GM23248 (cell line): ENCODE measurements at regions not wholly inside any gene's neighbourhood (a gene's known extent, or its start where the extent isn't known, plus 50 kb on each side); places are given as distances from the start of the nearest gene placed in this dataset.
"Not testable (repeated sequence)": the region's sequence is repeated elsewhere in the genome, so short reads cannot be mapped to it uniquely, and the experiment has no call there.

Experiments used
- DNase-seq: peaks from one replicate; pipeline ENCODE4 v3.0.0-alpha.2; 2015
- H2AFZ ChIP-seq: fragments of 200-600 bp; sonication (generic); 2 replicates; pipeline ENCODE4 v1.6.1; 2016; ENCODE audit warnings: antibody characterized with exemption
- H3F3A ChIP-seq: fragments of 200-600 bp; sonication (generic); 2 replicates; pipeline ENCODE4 v1.6.1; 2016; ENCODE audit warnings: mild to moderate bottlenecking, antibody characterized with exemption, mixed run types; ENCODE audit not compliant: insufficient read depth
- H3K27ac ChIP-seq: fragments of 200-600 bp; sonication (generic); 2 replicates; pipeline ENCODE4 v1.5.1; 2016; ENCODE audit warnings: mild to moderate bottlenecking
- H3K27me3 ChIP-seq: fragments of 200-600 bp; sonication (generic); replicated peaks from 2 replicates; pipeline ENCODE4 v1.6.1; 2016; ENCODE audit warnings: mild to moderate bottlenecking; ENCODE audit not compliant: insufficient read depth
- H3K36me3 ChIP-seq: fragments of 200-600 bp; sonication (generic); 2 replicates; pipeline ENCODE4 v1.6.1; 2016; ENCODE audit warnings: low read depth, mild to moderate bottlenecking
- H3K4me1 ChIP-seq: fragments of 200-600 bp; sonication (generic); 2 replicates; pipeline ENCODE4 v1.6.1; 2016; ENCODE audit warnings: mild to moderate bottlenecking; ENCODE audit not compliant: insufficient read depth
- H3K4me2 ChIP-seq: fragments of 200-600 bp; sonication (generic); one replicate; pipeline ENCODE4 v1.6.1; 2016; ENCODE audit warnings: mild to moderate bottlenecking; ENCODE audit not compliant: unreplicated experiment
- H3K4me3 ChIP-seq: fragments of 200-600 bp; sonication (generic); 2 replicates; pipeline ENCODE4 v1.5.1; 2016; ENCODE audit warnings: mild to moderate bottlenecking
- H3K79me2 ChIP-seq: fragments of 200-600 bp; sonication (generic); 2 replicates; pipeline ENCODE4 v1.6.1; 2016; ENCODE audit warnings: mild to moderate bottlenecking; ENCODE audit not compliant: insufficient read depth
- H3K9ac ChIP-seq: fragments of 200-600 bp; sonication (generic); 2 replicates; pipeline ENCODE4 v1.6.1; 2016; ENCODE audit warnings: mild to moderate bottlenecking
- H3K9me2 ChIP-seq: fragments of 200-600 bp; sonication (generic); 2 replicates; pipeline ENCODE4 v1.6.1; 2016; ENCODE audit warnings: mixed run types, mild to moderate bottlenecking, moderate library complexity; ENCODE audit not compliant: insufficient read depth
- H3K9me3 ChIP-seq: fragments of 200-600 bp; sonication (generic); one replicate; pipeline ENCODE4 v1.6.1; 2017; ENCODE audit warnings: low read depth
- H4K20me1 ChIP-seq: fragments of 200-600 bp; sonication (generic); 2 replicates; pipeline ENCODE4 v1.6.0; 2016; ENCODE audit not compliant: insufficient read depth
- EZH2 ChIP-seq: fragments of 200-600 bp; sonication (generic); IDR thresholded peaks from 2 replicates; pipeline ENCODE4 v1.6.1; 2018; ENCODE audit warnings: antibody characterized with exemption, mild to moderate bottlenecking; ENCODE audit not compliant: insufficient read depth, poor library complexity, severe bottlenecking
- EZH2phosphoT487 ChIP-seq: fragments of 200-600 bp; sonication (generic); IDR thresholded peaks from 2 replicates; pipeline ENCODE4 v1.6.1; 2018; ENCODE audit warnings: antibody characterized with exemption, moderate library complexity, mild to moderate bottlenecking, low read depth; ENCODE audit not compliant: insufficient read depth
- WGBS, 2 experiments: methylation state at CpG; one replicate each; pipeline ENCODE4 v1.1.6; 2015 to 2017; ENCODE audit warnings: low lambda C conversion rate in 2 of 2, low coverage in 1 of 2; ENCODE audit errors: missing lambda C conversion rate in 2 of 2; 5-methylcytosine and 5-hydroxymethylcytosine counted together
- in situ Hi-C: fragments of 300-500 bp; cut with MboI; formaldehyde crosslinking; loops from 2 replicates; pipeline ENCODE4 v1.15.0; 2020

DNA sequence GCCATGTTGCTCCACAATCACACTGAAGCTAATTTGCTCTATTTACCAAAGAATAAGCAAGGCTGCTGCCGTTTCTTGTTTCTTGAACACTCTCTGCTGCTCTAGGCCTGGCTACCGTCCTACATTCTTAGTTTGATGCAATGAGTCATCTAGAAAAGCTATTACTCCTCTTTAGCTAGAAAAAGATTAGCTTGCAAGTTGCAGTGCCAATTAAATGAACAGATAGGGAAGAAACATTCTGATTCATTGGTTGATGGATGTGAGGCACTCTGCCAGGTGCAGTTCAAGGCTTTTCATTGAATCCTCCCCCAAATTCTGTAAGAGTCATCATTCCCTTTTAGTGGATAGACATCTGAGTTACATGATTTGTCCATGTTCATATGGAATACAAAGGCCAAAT is 807.7 kb upstream of the AMELY start:
- H3K79me2 ChIP-seq = no peaks in the 10 kb centered on the region
- no peaks in the 10 kb centered on the region for H3K36me3 ChIP-seq
- H3K4me2 ChIP-seq = peak overlapping the region; percentile 28
- no peaks in the 10 kb centered on the region for H3K27me3 ChIP-seq
- WGBS, 2 experiments = 0% methylated on average over 2 of the region's 2 CpGs
- H4K20me1 ChIP-seq = no peaks in the 10 kb centered on the region
- no peak overlapping the region for H3K9ac ChIP-seq
- peaks cover 19% of the 10 kb centered on the region for H3F3A ChIP-seq
- DNase-seq = peak; percentile 81
- H3K4me1 ChIP-seq = peaks cover 26% of the 10 kb centered on the region
- H3K9me2 ChIP-seq = no peaks in the 10 kb centered on the region
- no peak overlapping the region for H2AFZ ChIP-seq
- in situ Hi-C loops = no loop called here
- H3K4me3 ChIP-seq = no peak overlapping the region
- no peaks in the 10 kb centered on the region for H3K9me3 ChIP-seq
- no peak for TF ChIP-seq EZH2
- TF ChIP-seq EZH2phosphoT487 = no peak
- peak overlapping the region; percentile 34; the same call in 1 of the 2 replicates for H3K27ac ChIP-seq

DNA sequence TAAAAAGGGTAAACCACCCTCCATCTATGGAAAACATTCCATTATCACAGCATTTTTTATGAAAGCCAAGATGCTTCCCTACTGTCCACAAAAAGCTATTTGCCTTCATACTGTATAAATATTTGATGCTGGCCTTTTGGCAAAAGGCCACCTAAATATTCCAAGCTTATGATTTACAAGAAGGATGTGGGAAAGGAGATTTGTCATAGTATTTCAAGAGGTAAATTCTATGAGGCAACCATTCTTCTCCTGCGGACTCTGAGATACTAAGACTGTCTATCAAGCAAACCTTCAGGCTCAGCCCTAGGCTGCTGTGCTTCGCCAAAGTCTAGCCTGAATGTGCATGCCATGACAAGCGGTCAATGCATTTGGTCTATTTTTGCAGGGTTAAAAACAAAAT is 807.1 kb upstream of the AMELY start:
- peak overlapping the region; percentile 28 for H3K4me2 ChIP-seq
- TF ChIP-seq EZH2 (no peak), EZH2phosphoT487 (no peak)
- H3K27me3 ChIP-seq = no peaks in the 10 kb centered on the region
- no peaks in the 10 kb centered on the region for H3K9me3 ChIP-seq
- peaks cover 19% of the 10 kb centered on the region for H3F3A ChIP-seq
- H3K36me3 ChIP-seq = no peaks in the 10 kb centered on the region
- 77 to 93% methylated on average over 3 of the region's 3 CpGs for WGBS, 2 experiments
- in situ Hi-C loops = no loop called here
- no peaks in the 10 kb centered on the region for H3K79me2 ChIP-seq
- H3K27ac ChIP-seq = peak overlapping the region; percentile 34
- DNase-seq = peak; percentile 5
- no peak overlapping the region for H3K4me3 ChIP-seq
- H3K4me1 ChIP-seq = peaks cover 28% of the 10 kb centered on the region
- no peak overlapping the region for H3K9ac ChIP-seq
- H2AFZ ChIP-seq = no peak overlapping the region
- H4K20me1 ChIP-seq = no peaks in the 10 kb centered on the region
- H3K9me2 ChIP-seq = no peaks in the 10 kb centered on the region

- Histone ChIP-seq H3K9me3 (no peaks in the 10 kb centered on the region), H3F3A (peaks cover 20% of the 10 kb centered on the region), H3K27ac (peak overlapping the region; percentile 24; the same call in 1 of the 2 replicates), H3K9ac (no peak overlapping the region), H3K9me2 (no peaks in the 10 kb centered on the region), H3K4me1 (peaks cover 28% of the 10 kb centered on the region), H3K36me3 (no peaks in the 10 kb centered on the region), H3K27me3 (no peaks in the 10 kb centered on the region), H3K4me3 (no peak overlapping the region), H3K79me2 (no peaks in the 10 kb centered on the region), H3K4me2 (no peak overlapping the region), H4K20me1 (no peaks in the 10 kb centered on the region), H2AFZ (no peak overlapping the region)
- in situ Hi-C loops = no loop called here
- WGBS, 2 experiments = 60% methylated on average over 2 of the region's 2 CpGs; no CpG with 5 or more reads in 1 of the 2 experiments
- no peak for TF ChIP-seq EZH2phosphoT487
- TF ChIP-seq EZH2 = no peak
- DNase-seq = peak; percentile 18
Measured at GRCh38 chrY:7718126-7718525, 806.6 kb upstream of the AMELY start.

DNA sequence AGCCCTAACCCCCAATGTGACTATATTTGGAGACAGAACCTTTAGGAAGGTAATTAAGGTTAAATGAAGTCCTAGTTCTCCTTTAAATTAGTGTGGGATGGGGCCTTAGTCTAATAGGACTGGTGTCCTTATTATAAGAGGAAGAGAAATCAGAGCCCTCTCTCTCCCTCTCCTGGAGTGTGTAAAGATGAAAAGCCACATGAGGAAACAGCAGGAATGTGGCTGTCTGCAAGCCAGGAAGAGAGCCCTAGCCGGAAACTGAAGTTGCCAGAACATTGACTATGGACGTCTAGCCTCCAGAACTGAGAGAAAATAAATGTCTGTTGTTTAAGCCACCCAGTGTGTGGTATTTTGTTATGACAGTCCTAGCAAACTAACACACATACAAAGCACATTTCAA is 802.9 kb upstream of the AMELY start:
- in situ Hi-C loops = no loop called here
- no peaks in the 10 kb centered on the region for H3K27me3 ChIP-seq

DNA sequence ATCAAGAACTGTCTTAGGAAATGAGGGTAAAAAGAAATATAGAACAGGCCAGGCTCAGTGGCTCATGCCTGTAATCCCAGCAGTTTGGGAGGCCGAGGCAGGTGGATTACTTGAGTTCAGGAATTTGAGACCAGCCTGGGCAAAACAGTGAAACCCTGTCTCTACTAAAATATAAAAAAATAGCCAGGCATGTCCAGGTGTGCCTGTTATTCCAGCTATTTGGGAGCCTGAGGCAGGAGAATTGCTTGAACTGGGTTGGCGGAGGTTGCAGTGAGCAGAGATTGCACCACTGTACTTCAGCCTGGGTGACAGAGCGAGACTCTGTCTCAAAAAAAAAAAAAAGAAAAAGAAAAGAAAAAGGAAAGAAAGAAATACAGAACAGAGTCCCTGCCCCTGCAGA is 802.2 kb upstream of the AMELY start:
- H3K27ac ChIP-seq, H3K9ac ChIP-seq, DNase-seq, H3K36me3 ChIP-seq, H3K79me2 ChIP-seq, H4K20me1 ChIP-seq, H3K4me2 ChIP-seq, H3K27me3 ChIP-seq, H3K9me3 ChIP-seq, H3K4me3 ChIP-seq, H2AFZ ChIP-seq, H3K9me2 ChIP-seq, in situ Hi-C loops: not testable (repeated sequence)
- peaks cover 18% of the 10 kb centered on the region for H3F3A ChIP-seq
- WGBS, 2 experiments = 93 to 97% methylated on average over 3 of the region's 3 CpGs
- H3K4me1 ChIP-seq = peaks cover 31% of the 10 kb centered on the region

More for the DNA sequence above, 802.9 kb upstream of the AMELY start:
- H2AFZ ChIP-seq = no peak overlapping the region
- H3K79me2 ChIP-seq = no peaks in the 10 kb centered on the region
- no peaks in the 10 kb centered on the region for H4K20me1 ChIP-seq
- H3K27ac ChIP-seq = no peak overlapping the region
- H3K9me3 ChIP-seq = no peaks in the 10 kb centered on the region
- H3K4me2 ChIP-seq = peak overlapping the region; percentile 12
- H3K9me2 ChIP-seq = no peaks in the 10 kb centered on the region
- DNase-seq = peak; percentile 46
- TF ChIP-seq EZH2phosphoT487 = no peak
- TF ChIP-seq EZH2 = no peak
- H3K4me3 ChIP-seq = no peak overlapping the region
- H3K9ac ChIP-seq = no peak overlapping the region
- no peaks in the 10 kb centered on the region for H3K36me3 ChIP-seq
- peaks cover 38% of the 10 kb centered on the region for H3K4me1 ChIP-seq
- WGBS, 2 experiments = 42 to 52% methylated on average over 2 of the region's 2 CpGs
- peaks cover 22% of the 10 kb centered on the region for H3F3A ChIP-seq
